H1 (cell line): ENCODE measurements at regions not wholly inside any gene's neighbourhood (a gene's known extent, or its start where the extent isn't known, plus 50 kb on each side); places are given as distances from the start of the nearest gene placed in this dataset.

ENCODE experiments used
- CTCF ChIA-PET: fragments of 300-600 bp; sonication (Branson Sonifier 250); formaldehyde crosslinking; loops from one replicate; lab custom pipeline; 2021; ENCODE audit not compliant: partially characterized antibody; lab: Charles Lee
- POLR2A ChIA-PET: fragments of 300-600 bp; sonication (Branson Sonifier 250); formaldehyde crosslinking; loops from one replicate; lab custom pipeline; 2021; ENCODE audit warnings: inconsistent platforms; ENCODE audit not compliant: partially characterized antibody; lab: Charles Lee
- DNase-seq, 2 experiments: peaks; one replicate each; pipeline versions ENCODE4 v3.0.0 to v3.0.0-alpha.2; 2010 to 2022; ENCODE audit warnings: low spot score in 2 of 2, low read depth in 1 of 2, mixed read lengths in 1 of 2
- FAIRE-seq: peaks from 2 replicates; lab custom pipeline; 2011; peaks lifted over from hg19 to GRCh38; lab: Jason Lieb, UNC
- H2AFZ ChIP-seq: 2 replicates; pipeline ENCODE4 v1.8.1; 2012; ENCODE audit warnings: low read length, inconsistent platforms
- H2AK5ac ChIP-seq: 2 replicates; pipeline ENCODE4 v1.6.1; 2013; ENCODE audit warnings: low read depth, low read length
- H2BK120ac ChIP-seq: replicated peaks from 2 replicates; pipeline ENCODE3; 2013; ENCODE audit warnings: low read depth, low read length, inconsistent platforms
- H2BK12ac ChIP-seq: 2 replicates; pipeline ENCODE4 v1.6.1; 2013; ENCODE audit warnings: low read depth, low read length
- H2BK15ac ChIP-seq: 2 replicates; pipeline ENCODE4 v1.6.1; 2013; ENCODE audit warnings: low read length
- H2BK20ac ChIP-seq: 2 replicates; pipeline ENCODE4 v1.6.1; 2013; ENCODE audit warnings: low read length
- H2BK5ac ChIP-seq: 2 replicates; pipeline ENCODE4 v1.6.1; 2013; ENCODE audit warnings: low read depth, low read length
- H3K14ac ChIP-seq: 2 replicates; pipeline ENCODE4 v1.6.1; 2013; ENCODE audit warnings: inconsistent platforms; ENCODE audit not compliant: insufficient read length
- H3K18ac ChIP-seq: 2 replicates; pipeline ENCODE4 v1.6.1; 2013; ENCODE audit warnings: low read length; ENCODE audit errors: extremely low read depth
- H3K23ac ChIP-seq: 2 replicates; pipeline ENCODE4 v1.6.1; 2013; ENCODE audit warnings: inconsistent platforms; ENCODE audit not compliant: insufficient read length
- H3K23me2 ChIP-seq: 2 replicates; pipeline ENCODE4 v1.6.1; 2013; ENCODE audit warnings: low read depth, low read length
- H3K27ac ChIP-seq: 2 replicates; pipeline ENCODE4 v1.6.1; 2011; ENCODE audit warnings: low read depth, low read length, inconsistent platforms
- H3K27me3 ChIP-seq, 4 experiments: replicated peaks in 1 of 4; 1 replicate in 1 of 4; 2 replicates in 3 of 4; pipeline versions ENCODE4 v1.6.1 to v1.8.1; 2011 to 2013; ENCODE audit warnings: low read length in 3 of 4, mild to moderate bottlenecking in 3 of 4, inconsistent platforms in 2 of 4, mixed read lengths in 2 of 4, moderate library complexity in 1 of 4; ENCODE audit not compliant: control insufficient read depth in 3 of 4, insufficient read depth in 3 of 4; ENCODE audit errors: extremely low read depth in 1 of 4
- H3K36me3 ChIP-seq, 4 experiments: 2 replicates each; pipeline versions ENCODE4 v1.6.1 to v1.8.1; 2011 to 2013; ENCODE audit warnings: mild to moderate bottlenecking in 4 of 4, low read length in 3 of 4, moderate library complexity in 2 of 4, control low read depth in 1 of 4, inconsistent platforms in 1 of 4; ENCODE audit not compliant: insufficient read depth in 4 of 4, control insufficient read depth in 2 of 4
- H3K4ac ChIP-seq: replicated peaks from 2 replicates; pipeline ENCODE3; 2013; ENCODE audit warnings: low read length, low read depth, mixed read lengths, inconsistent platforms; ENCODE audit not compliant: insufficient read length
- H3K4me1 ChIP-seq, 4 experiments: replicated peaks in 1 of 4; 1 replicate in 1 of 4; 2 replicates in 3 of 4; pipeline versions ENCODE4 v1.6.1 to v1.8.1; 2011 to 2013; ENCODE audit warnings: low read length in 3 of 4, inconsistent platforms in 2 of 4, mixed read lengths in 1 of 4; ENCODE audit not compliant: insufficient read depth in 4 of 4, control insufficient read depth in 3 of 4
- H3K4me2 ChIP-seq, 2 experiments: 2 replicates each; pipeline versions ENCODE4 v1.6.1 to v1.8.1; 2011 to 2013; ENCODE audit warnings: low read depth in 2 of 2, low read length in 2 of 2, control low read depth in 1 of 2, inconsistent platforms in 1 of 2, mild to moderate bottlenecking in 1 of 2; ENCODE audit not compliant: insufficient read depth in 1 of 2
- H3K4me3 ChIP-seq, 4 experiments: fragments of 200-600, 300-600 bp in 1 of 4; sonication (generic), shearing (Covaris generic), sonication (Bioruptor Twin) in 1 of 4; 2 replicates each; pipeline versions ENCODE4 v1.5.1 to v1.8.1; 2011 to 2016; ENCODE audit warnings: low read length in 4 of 4, low read depth in 3 of 4, control low read depth in 2 of 4, inconsistent platforms in 2 of 4, mild to moderate bottlenecking in 2 of 4, mixed read lengths in 1 of 4, moderate library complexity in 1 of 4; ENCODE audit not compliant: insufficient read depth in 2 of 4; ENCODE audit errors: extremely low read depth in 1 of 4
- H3K56ac ChIP-seq: replicated peaks from 2 replicates; pipeline ENCODE3; 2013; ENCODE audit warnings: low read depth, mild to moderate bottlenecking, mixed read lengths, low read length, inconsistent platforms; ENCODE audit not compliant: insufficient read length
- H3K79me1 ChIP-seq: 2 replicates; pipeline ENCODE4 v1.6.1; 2013; ENCODE audit warnings: low read depth, low read length, control low read depth
- H3K79me2 ChIP-seq, 2 experiments: 2 replicates each; pipeline versions ENCODE4 v1.6.1 to v1.8.1; 2012 to 2013; ENCODE audit warnings: low read length in 2 of 2, mild to moderate bottlenecking in 2 of 2, inconsistent platforms in 1 of 2; ENCODE audit not compliant: insufficient read depth in 2 of 2, control insufficient read depth in 1 of 2
- H3K9ac ChIP-seq, 4 experiments: replicated peaks in 1 of 4; 1 replicate in 1 of 4; 2 replicates in 3 of 4; pipeline versions ENCODE4 v1.6.1 to v1.8.1; 2011 to 2013; ENCODE audit warnings: low read depth in 3 of 4, low read length in 3 of 4, control low read depth in 2 of 4, mild to moderate bottlenecking in 2 of 4, moderate library complexity in 2 of 4, inconsistent platforms in 1 of 4; ENCODE audit errors: extremely low read depth in 1 of 4
- H3K9me3 ChIP-seq, 2 experiments: 2 replicates each; pipeline versions ENCODE4 v1.6.1 to v1.8.1; 2012 to 2013; ENCODE audit warnings: mild to moderate bottlenecking in 2 of 2, moderate library complexity in 2 of 2, control low read depth in 1 of 2, inconsistent platforms in 1 of 2, low read depth in 1 of 2, low read length in 1 of 2, mixed read lengths in 1 of 2; ENCODE audit not compliant: insufficient read depth in 2 of 2
- H4K20me1 ChIP-seq, 2 experiments: replicated peaks in 1 of 2; 2 replicates each; pipeline versions ENCODE3 to v1.8.1; 2011 to 2013; ENCODE audit warnings: inconsistent platforms in 2 of 2, low read length in 2 of 2, mild to moderate bottlenecking in 1 of 2; ENCODE audit not compliant: insufficient read depth in 2 of 2, control insufficient read depth in 1 of 2
- H4K5ac ChIP-seq: 2 replicates; pipeline ENCODE4 v1.6.1; 2013; ENCODE audit warnings: low read length, low read depth, mixed read lengths, inconsistent platforms; ENCODE audit not compliant: insufficient read length
- H4K8ac ChIP-seq: 2 replicates; pipeline ENCODE4 v1.8.0; 2013; ENCODE audit warnings: mild to moderate bottlenecking, moderate library complexity, low read length, inconsistent platforms; ENCODE audit not compliant: insufficient read depth; ENCODE audit errors: extremely low read depth
- H4K91ac ChIP-seq: replicated peaks from 2 replicates; pipeline ENCODE3; 2013; ENCODE audit warnings: low read length, mixed read lengths, inconsistent platforms; ENCODE audit not compliant: insufficient read length
- ASH2L ChIP-seq: fragments of 200-600, 300-600 bp; sonication (generic); IDR thresholded peaks from one replicate; pipeline ENCODE4 v1.7.1; 2017; ENCODE audit warnings: low read length
- KDM5A ChIP-seq: fragments of 200-600 bp; IDR thresholded peaks from 2 replicates; pipeline ENCODE4 v1.7.1; 2012; ENCODE audit warnings: mild to moderate bottlenecking, low read length, inconsistent platforms, mixed read lengths
- RAD21 ChIP-seq, 2 experiments: IDR thresholded peaks in 1 of 2; conservative IDR thresholded peaks in 1 of 2; 2 replicates each; pipeline ENCODE4 v1.6.1; 2011; ENCODE audit warnings: low read depth in 2 of 2, low read length in 2 of 2, improper control_type of control experiment in 1 of 2, inconsistent platforms in 1 of 2, mild to moderate bottlenecking in 1 of 2, moderate library complexity in 1 of 2
- WGBS, 2 experiments: shearing (Covaris generic) in 1 of 2; methylation state at CpG; one replicate each; pipeline versions ENCODE4 v1.1.6 to v1.1.7; 2013 to 2015; ENCODE audit warnings: low lambda C conversion rate in 2 of 2, mixed read lengths in 2 of 2, inconsistent platforms in 1 of 2, low coverage in 1 of 2, missing lambda C conversion rate in 1 of 2; ENCODE audit not compliant: insufficient replicate concordance in 2 of 2, insufficient coverage in 1 of 2, insufficient read length in 1 of 2; ENCODE audit errors: extremely low coverage in 1 of 2, missing lambda C conversion rate in 1 of 2; 5-methylcytosine and 5-hydroxymethylcytosine counted together

GRCh38 chr1:78279051-78279450, 211.7 kb upstream of the PTGFR start:
- H3K79me1 ChIP-seq: no peaks in the 10 kb centered on the region
- H3K23ac ChIP-seq: no peak overlapping the region
- H3K4ac ChIP-seq: no peak overlapping the region
- H2BK20ac ChIP-seq: no peak overlapping the region
- no peaks in the 10 kb centered on the region for H3K23me2 ChIP-seq
- no peak overlapping the region for H3K14ac ChIP-seq
- no peak overlapping the region for H4K91ac ChIP-seq
- ChIA-PET CTCF (interaction anchor here (0.7 to 1.7 kb wide), 4 partner anchors 11 to 134 kb away, joined by 3 to 4 read pairs (median 4); no protein-coding TSS in a partner anchor), POLR2A (no interaction called here)
- H2BK5ac ChIP-seq: no peak overlapping the region
- H4K8ac ChIP-seq: no peak overlapping the region
- no peaks in the 10 kb centered on the region for H3K27me3 ChIP-seq
- no peak overlapping the region for H3K27ac ChIP-seq
- no peak overlapping the region for H3K56ac ChIP-seq
- no peaks in the 10 kb centered on the region for H3K79me2 ChIP-seq
- no peak overlapping the region for H4K5ac ChIP-seq
- H2BK12ac ChIP-seq: no peak overlapping the region
- TF ChIP-seq ASH2L (no peak), RAD21 (IDR thresholded peaks at IDR 0.05 in 1 of 2, conservative IDR thresholded peaks at IDR 0.05 in 1 of 2; ENCODE audit: low read depth in 2 of 2, low read length in 2 of 2) (no peak), KDM5A (no peak)
- no peak for DNase-seq
- no peak overlapping the region for H3K18ac ChIP-seq
- no peak overlapping the region for H2BK120ac ChIP-seq
- WGBS, 2 experiments: 88% methylated on average over 2 of the region's 2 CpGs; no CpG with 5 or more reads in 1 of the 2 experiments
- H4K20me1 ChIP-seq: no peaks in the 10 kb centered on the region
- H2AK5ac ChIP-seq: no peak overlapping the region
- H2AFZ ChIP-seq: no peak overlapping the region
- no peak for FAIRE-seq
- H3K4me2 ChIP-seq: no peak overlapping the region
- H3K9me3 ChIP-seq: no peaks in the 10 kb centered on the region
- no peaks in the 10 kb centered on the region for H3K4me1 ChIP-seq
- no peak overlapping the region for H3K9ac ChIP-seq
- H3K4me3 ChIP-seq: no peak overlapping the region
- H2BK15ac ChIP-seq: no peak overlapping the region
- no peaks in the 10 kb centered on the region for H3K36me3 ChIP-seq
